Endothelial cell of umbilical vein (primary cell): ENCODE measurements at regions not wholly inside any gene's neighbourhood (a gene's known extent, or its start where the extent isn't known, plus 50 kb on each side); places are given as distances from the start of the nearest gene placed in this dataset.

ENCODE experiments used
- BruUV-seq: library from RNA; stranded (reverse); fragments of 400-500 nt; replicated peaks from 2 replicates; lab custom pipeline; 2021; lab: Mats Ljungman, UMichigan
- CTCF ChIA-PET: fragments of 300-600, 350-600 bp; sonication (Branson Sonifier 250); formaldehyde crosslinking; loops from one replicate; lab custom pipeline; 2021; ENCODE audit warnings: antibody characterized with exemption, inconsistent platforms; lab: Charles Lee
- POLR2A ChIA-PET: fragments of 300-600, 350-600 bp; sonication (Branson Sonifier 250); formaldehyde crosslinking; loops from one replicate; lab custom pipeline; 2021; ENCODE audit warnings: antibody characterized with exemption, inconsistent platforms; lab: Charles Lee
- DNase-seq: peaks from one replicate; pipeline ENCODE4 v3.0.0-alpha.2; 2011; ENCODE audit warnings: low read depth, low spot score
- FAIRE-seq: peaks from 2 replicates; lab custom pipeline; 2011; peaks lifted over from hg19 to GRCh38; lab: Jason Lieb, UNC
- H2AFZ ChIP-seq: 2 replicates; pipeline ENCODE4 v1.6.0; 2012; ENCODE audit warnings: low read depth, low read length, control low read depth, inconsistent platforms
- H3K27ac ChIP-seq: 2 replicates; pipeline ENCODE4 v1.5.1; 2011; ENCODE audit warnings: low read depth, mild to moderate bottlenecking, control low read depth, low read length, moderate library complexity; ENCODE audit not compliant: insufficient read depth
- H3K27me3 ChIP-seq, 2 experiments: 2 replicates each; pipeline versions ENCODE4 v1.6.0 to v1.6.1; 2011; ENCODE audit warnings: low read length in 2 of 2, mixed read lengths in 1 of 2; ENCODE audit not compliant: control insufficient read depth in 2 of 2, insufficient read depth in 2 of 2
- H3K36me3 ChIP-seq, 2 experiments: 2 replicates in 1 of 2; 3 replicates in 1 of 2; pipeline ENCODE4 v1.5.1; 2011; ENCODE audit warnings: low read length in 2 of 2, mild to moderate bottlenecking in 1 of 2, moderate library complexity in 1 of 2; ENCODE audit not compliant: control insufficient read depth in 2 of 2, insufficient read depth in 2 of 2; ENCODE audit errors: extremely low read depth in 1 of 2
- H3K4me1 ChIP-seq: 3 replicates; pipeline ENCODE4 v1.5.1; 2011; ENCODE audit warnings: mild to moderate bottlenecking, low read length; ENCODE audit not compliant: control insufficient read depth, insufficient read depth; ENCODE audit errors: extremely low read depth
- H3K4me2 ChIP-seq: 2 replicates; pipeline ENCODE4 v1.6.1; 2011; ENCODE audit warnings: low read length, control low read depth, mixed read lengths; ENCODE audit not compliant: insufficient read depth
- H3K4me3 ChIP-seq, 3 experiments: fragments of 200-600 bp in 1 of 3; sonication (generic), shearing (Covaris generic) in 1 of 3; replicated peaks in 1 of 3; 2 replicates each; pipeline ENCODE4 v1.5.1; 2011 to 2016; ENCODE audit warnings: control low read depth in 3 of 3, low read length in 3 of 3, mild to moderate bottlenecking in 2 of 3, inconsistent platforms in 1 of 3, low read depth in 1 of 3, moderate library complexity in 1 of 3; ENCODE audit not compliant: insufficient read depth in 1 of 3
- H3K79me2 ChIP-seq: 2 replicates; pipeline ENCODE4 v1.6.0; 2012; ENCODE audit warnings: low read length, inconsistent platforms; ENCODE audit not compliant: control insufficient read depth, insufficient read depth
- H3K9ac ChIP-seq: replicated peaks from 2 replicates; pipeline ENCODE3; 2011; ENCODE audit warnings: low read length, control low read depth; ENCODE audit not compliant: insufficient read depth; ENCODE audit errors: extremely low read depth
- H3K9me1 ChIP-seq: replicated peaks from 3 replicates; pipeline ENCODE4 v1.6.0; 2011; ENCODE audit warnings: mild to moderate bottlenecking, low read length; ENCODE audit not compliant: control insufficient read depth, insufficient read depth; ENCODE audit errors: extremely low read depth
- H3K9me3 ChIP-seq: replicated peaks from 2 replicates; pipeline ENCODE4 v1.5.1; 2012; ENCODE audit warnings: low read length, inconsistent platforms; ENCODE audit not compliant: control insufficient read depth, insufficient read depth
- H4K20me1 ChIP-seq: replicated peaks from 2 replicates; pipeline ENCODE3; 2011; ENCODE audit warnings: mild to moderate bottlenecking, low read length; ENCODE audit not compliant: control insufficient read depth, insufficient read depth; ENCODE audit errors: extremely low read depth
- CTCF ChIP-seq, 2 donors: IDR thresholded peaks; 1 replicate in 1 of 2; 2 replicates in 1 of 2; pipeline ENCODE4 v1.5.1; 2011; ENCODE audit warnings: low read length in 2 of 2, mild to moderate bottlenecking in 2 of 2, moderate library complexity in 2 of 2, control low read depth in 1 of 2, inconsistent platforms in 1 of 2, low read depth in 1 of 2; ENCODE audit not compliant: insufficient read depth in 1 of 2; ENCODE audit errors: extremely low read depth in 1 of 2
- EZH2 ChIP-seq: IDR thresholded peaks from 2 replicates; pipeline ENCODE4 v1.6.1; 2012; ENCODE audit warnings: borderline replicate concordance, low read depth, mild to moderate bottlenecking, moderate library complexity, low read length, inconsistent platforms; ENCODE audit not compliant: severe bottlenecking
- FOS ChIP-seq: IDR thresholded peaks from 2 replicates; pipeline ENCODE4 v1.6.1; 2011; ENCODE audit warnings: mild to moderate bottlenecking, low read length, moderate library complexity, borderline replicate concordance; ENCODE audit not compliant: insufficient read depth
- GATA2 ChIP-seq: IDR thresholded peaks from 2 replicates; pipeline ENCODE4 v1.7.0; 2011; ENCODE audit warnings: low read depth, mild to moderate bottlenecking, moderate library complexity, mixed read lengths, low read length; ENCODE audit not compliant: insufficient read length, insufficient read depth
- JUN ChIP-seq: IDR thresholded peaks from 2 replicates; pipeline ENCODE4 v1.6.1; 2011; ENCODE audit warnings: borderline replicate concordance, low read depth; ENCODE audit not compliant: insufficient read length, insufficient read depth
- MYC ChIP-seq: IDR thresholded peaks from one replicate; pipeline ENCODE4 v1.6.1; 2011; ENCODE audit warnings: mild to moderate bottlenecking, low read depth, low read length
- POLR2A ChIP-seq: IDR thresholded peaks from 2 replicates; pipeline ENCODE4 v1.6.1; 2012; ENCODE audit warnings: low read depth, mild to moderate bottlenecking, control low read depth, low read length
- POLR2AphosphoS5 ChIP-seq: IDR thresholded peaks from 2 replicates; pipeline ENCODE4 v1.6.1; 2012; ENCODE audit warnings: low read depth, mild to moderate bottlenecking, control low read depth, low read length, moderate library complexity; ENCODE audit not compliant: insufficient read depth
- dilution Hi-C: fragments of 300-500 bp; cut with MboI; formaldehyde crosslinking; loops from one replicate; pipeline ENCODE4 v1.15.0; 2019; ENCODE audit warnings: low sequenced_read_pairs; ENCODE audit not compliant: extremely low pct_ligation_motif_present
- intact Hi-C: fragments of 100-400 bp; cut with micrococcal nuclease; formaldehyde crosslinking; loops from one replicate; pipeline ENCODE4 v1.10.0; 2022
- TF ChIP-seq, protein P1 (sequence below): IDR thresholded peaks from 2 replicates; pipeline ENCODE4 v1.6.1; 2011; ENCODE audit not compliant: insufficient read depth, insufficient read length

GRCh38 chr15:62653122-62653521 lies 389.4 kb upstream of the TPM1 start:
- Histone ChIP-seq H2AFZ (no peak overlapping the region), H3K4me2 (no peak overlapping the region), H3K27me3 (peaks cover 0 to 3% of the 10 kb centered on the region in 2 experiments), H3K36me3 (no peaks in the 10 kb centered on the region), H4K20me1 (no peaks in the 10 kb centered on the region), H3K27ac (no peak overlapping the region), H3K4me3 (no peak overlapping the region), H3K9ac (no peak overlapping the region), H3K9me3 (no peaks in the 10 kb centered on the region), H3K9me1 (no peaks in the 10 kb centered on the region), H3K79me2 (no peaks in the 10 kb centered on the region), H3K4me1 (no peaks in the 10 kb centered on the region)
- intact Hi-C loops: no loop called here
- CTCF ChIA-PET: no interaction called here
- BruUV-seq: no TSS peak
- dilution Hi-C loops: no loop called here
- POLR2A ChIA-PET: no interaction called here
- no peak for TF ChIP-seq CTCF (IDR thresholded peaks at IDR 0.05; ENCODE audit: extremely low read depth in 1 of 2, insufficient read depth in 1 of 2, low read depth in 1 of 2, low read length in 2 of 2)
- TF ChIP-seq GATA2: no peak
- no peak for TF ChIP-seq POLR2A
- TF ChIP-seq, protein P1, sequence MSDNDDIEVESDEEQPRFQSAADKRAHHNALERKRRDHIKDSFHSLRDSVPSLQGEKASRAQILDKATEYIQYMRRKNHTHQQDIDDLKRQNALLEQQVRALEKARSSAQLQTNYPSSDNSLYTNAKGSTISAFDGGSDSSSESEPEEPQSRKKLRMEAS: no peak
- no peak for TF ChIP-seq EZH2
- TF ChIP-seq MYC: no peak
- TF ChIP-seq POLR2AphosphoS5: no peak
- TF ChIP-seq FOS: no peak
- no peak for TF ChIP-seq JUN
- FAIRE-seq (no peak), DNase-seq (no peak)
